ENCODE measurements at regions not wholly inside any gene's neighbourhood (a gene's known extent, or its start where the extent isn't known, plus 50 kb on each side); places are given as distances from the start of the nearest gene placed in this dataset.

DNA sequence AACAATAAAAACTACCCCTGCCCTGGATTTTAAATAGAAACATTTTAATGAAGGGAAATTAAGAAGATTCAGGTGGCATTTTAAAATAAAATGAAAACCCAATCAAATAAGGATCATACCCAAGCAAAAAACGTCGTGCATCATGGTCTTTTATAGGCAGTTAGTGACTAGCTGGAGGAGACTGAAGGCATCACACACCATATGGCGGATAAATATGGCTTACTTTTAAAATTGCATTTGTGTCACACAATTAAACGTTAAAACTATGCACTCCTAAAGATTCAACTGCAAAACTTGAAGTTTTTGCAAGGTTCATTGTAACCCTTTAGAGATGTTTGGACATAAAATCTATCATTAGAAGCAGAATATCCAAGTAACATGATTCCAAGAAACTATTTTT, 200.1 kb upstream of the NRG3 start:
- Histone ChIP-seq H3K9me3 (ENCODE audit: severe bottlenecking) (no peaks in the 10 kb centered on the region), H3K4me3 (ENCODE audit: low read depth, low read length) (no peak overlapping the region), H3K27me3 (ENCODE audit: insufficient read depth, low read depth, severe bottlenecking) (no peaks in the 10 kb centered on the region), H3K36me3 (no peaks in the 10 kb centered on the region), H3K27ac (no peak overlapping the region)
- TF ChIP-seq CTCF (IDR thresholded peaks at IDR 0.05; ENCODE audit: low read depth, low read length) = no peak
- DNase-seq = no peak

- DNase-seq = no peak
- H3K27me3 ChIP-seq (ENCODE audit: insufficient read depth, low read depth, severe bottlenecking) = no peaks in the 10 kb centered on the region
- H3K4me3 ChIP-seq (ENCODE audit: low read depth, low read length) = no peak overlapping the region
- no peak for TF ChIP-seq CTCF (IDR thresholded peaks at IDR 0.05; ENCODE audit: low read depth, low read length)
- H3K36me3 ChIP-seq = no peaks in the 10 kb centered on the region
- no peak overlapping the region for H3K27ac ChIP-seq
- no peaks in the 10 kb centered on the region for H3K9me3 ChIP-seq (ENCODE audit: severe bottlenecking)
Observed at GRCh38 chr10:81679291-81679690, 195.7 kb upstream of the NRG3 start.

DNA sequence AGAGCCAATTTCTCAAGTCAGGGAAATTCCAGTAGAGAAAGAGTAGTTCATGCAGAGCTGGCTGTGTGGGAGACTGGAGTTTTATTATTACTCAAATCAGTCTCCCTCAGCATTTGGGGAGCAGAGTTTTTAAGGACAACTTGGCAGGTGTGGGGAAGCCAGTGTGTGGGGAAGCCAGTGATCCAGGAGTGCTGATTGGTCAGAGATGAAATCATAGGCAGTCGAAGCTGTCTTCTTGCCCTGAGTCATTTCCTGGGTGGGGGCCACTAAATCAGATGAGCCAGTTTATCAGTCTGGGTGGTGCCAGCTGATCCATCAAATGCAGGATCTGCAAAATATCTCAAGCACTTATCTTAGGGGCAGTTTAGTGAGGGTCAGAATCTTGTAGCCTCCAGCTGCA, 194.6 kb upstream of the NRG3 start:
- Histone ChIP-seq H3K27ac (no peak overlapping the region), H3K27me3 (ENCODE audit: insufficient read depth, low read depth, severe bottlenecking) (no peaks in the 10 kb centered on the region), H3K4me3 (ENCODE audit: low read depth, low read length) (no peak overlapping the region), H3K9me3 (ENCODE audit: severe bottlenecking) (no peaks in the 10 kb centered on the region), H3K36me3 (no peaks in the 10 kb centered on the region)
- no peak for TF ChIP-seq CTCF (IDR thresholded peaks at IDR 0.05; ENCODE audit: low read depth, low read length)
- DNase-seq = no peak

DNA sequence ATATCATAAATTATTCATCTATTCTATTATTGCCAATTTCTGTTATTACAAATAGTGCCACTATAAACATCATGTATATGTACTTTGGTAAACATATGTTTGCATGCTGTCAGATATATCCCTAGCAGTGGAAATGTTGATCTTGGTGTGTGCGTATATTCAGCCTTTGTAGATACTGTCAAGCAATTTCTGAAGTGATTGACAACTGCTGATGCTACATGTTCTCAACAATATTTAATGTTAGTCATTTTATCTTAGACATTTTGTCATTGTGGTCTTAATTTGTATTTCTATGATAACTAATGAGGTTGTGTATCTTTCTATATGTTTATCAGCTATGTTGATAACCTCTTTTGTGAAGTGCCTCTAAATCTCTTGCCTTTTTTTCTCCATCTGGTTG, 186.5 kb upstream of the NRG3 start:
- Histone ChIP-seq H3K4me3 (ENCODE audit: low read depth, low read length) (no peak overlapping the region), H3K27me3 (ENCODE audit: insufficient read depth, low read depth, severe bottlenecking) (no peaks in the 10 kb centered on the region), H3K27ac (no peak overlapping the region), H3K9me3 (ENCODE audit: severe bottlenecking) (no peaks in the 10 kb centered on the region), H3K36me3 (no peaks in the 10 kb centered on the region)
- TF ChIP-seq CTCF (IDR thresholded peaks at IDR 0.05; ENCODE audit: low read depth, low read length) = no peak
- DNase-seq = no peak

DNA sequence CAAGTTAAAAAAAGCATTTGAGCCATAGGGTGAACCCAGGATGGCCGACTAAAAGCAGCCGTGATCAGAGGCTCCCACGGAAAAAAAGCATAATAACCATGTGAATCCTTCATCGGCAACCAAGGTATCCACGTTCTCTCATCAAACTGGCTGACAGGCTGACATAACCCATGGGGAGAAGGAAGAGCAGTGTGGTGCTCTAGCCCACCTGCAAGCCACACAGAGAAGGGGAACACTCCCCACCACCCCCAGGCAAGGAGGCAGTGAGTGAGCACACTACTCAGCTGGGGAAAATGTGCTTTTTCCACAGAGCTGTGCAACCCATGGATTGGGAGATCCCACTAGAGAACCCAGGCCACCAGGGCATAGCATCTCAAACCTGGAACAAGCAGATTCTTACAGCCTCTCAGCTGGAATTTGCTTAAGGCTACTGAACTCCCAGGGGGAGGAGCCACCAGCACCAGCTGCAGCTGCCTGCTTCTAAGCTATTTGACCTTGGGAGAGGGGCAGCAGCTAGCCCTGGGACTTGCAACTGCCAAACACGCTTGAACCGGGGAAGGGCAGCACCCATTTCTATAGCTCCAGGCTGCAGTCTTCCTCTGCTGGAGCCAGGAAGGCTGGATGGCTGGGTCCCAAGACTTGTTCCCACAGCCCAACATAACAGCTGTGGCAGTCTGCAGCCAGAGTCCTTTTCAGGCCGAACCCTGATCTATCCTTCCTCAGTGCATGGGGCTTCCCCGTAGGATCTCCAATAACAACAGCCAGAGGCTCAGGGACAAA, 178.2 kb upstream of the NRG3 start:
- no peaks in the 10 kb centered on the region for H3K9me3 ChIP-seq (ENCODE audit: severe bottlenecking)
- H3K4me3 ChIP-seq (ENCODE audit: low read depth, low read length) = no peak overlapping the region
- no peaks in the 10 kb centered on the region for H3K27me3 ChIP-seq (ENCODE audit: insufficient read depth, low read depth, severe bottlenecking)
- DNase-seq = peak; percentile 41
- no peaks in the 10 kb centered on the region for H3K36me3 ChIP-seq
- TF ChIP-seq CTCF (IDR thresholded peaks at IDR 0.05; ENCODE audit: low read depth, low read length) = no peak
- H3K27ac ChIP-seq = no peak overlapping the region

DNA sequence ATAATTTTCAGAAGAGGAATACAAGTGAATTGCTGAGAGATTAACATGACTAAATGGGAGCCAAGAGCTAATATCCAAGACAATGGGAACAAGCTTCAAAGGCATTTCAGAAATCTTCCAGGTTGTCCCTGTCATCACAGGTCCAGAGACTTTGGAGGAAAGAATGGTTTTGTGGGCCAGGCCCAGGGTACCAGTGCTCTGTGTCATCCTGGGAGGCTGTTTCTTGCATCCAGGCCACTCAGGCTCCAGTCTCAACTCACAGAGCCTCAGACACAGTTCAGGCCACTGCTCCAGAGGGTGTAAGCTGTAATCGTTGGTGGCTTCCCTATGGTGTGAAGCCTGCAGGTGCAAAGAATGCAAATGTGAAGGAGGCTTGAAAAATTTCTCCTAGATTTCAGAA, 170.4 kb upstream of the NRG3 start:
- Histone ChIP-seq H3K36me3 (no peaks in the 10 kb centered on the region), H3K4me3 (ENCODE audit: low read depth, low read length) (no peak overlapping the region), H3K27me3 (ENCODE audit: insufficient read depth, low read depth, severe bottlenecking) (no peaks in the 10 kb centered on the region), H3K27ac (no peak overlapping the region), H3K9me3 (ENCODE audit: severe bottlenecking) (no peaks in the 10 kb centered on the region)
- TF ChIP-seq CTCF (IDR thresholded peaks at IDR 0.05; ENCODE audit: low read depth, low read length) = no peak
- no peak for DNase-seq
